HCEC 1CT (cell line): ENCODE measurements at regions not wholly inside any gene's neighbourhood (a gene's known extent, or its start where the extent isn't known, plus 50 kb on each side); places are given as distances from the start of the nearest gene placed in this dataset.
"Not testable (repeated sequence)": the region's sequence is repeated elsewhere in the genome, so short reads cannot be mapped to it uniquely, and the experiment has no call there.

Experiments used
- DNase-seq: peaks from one replicate; pipeline ENCODE4 v3.0.0-alpha.2; 2017

DNA sequence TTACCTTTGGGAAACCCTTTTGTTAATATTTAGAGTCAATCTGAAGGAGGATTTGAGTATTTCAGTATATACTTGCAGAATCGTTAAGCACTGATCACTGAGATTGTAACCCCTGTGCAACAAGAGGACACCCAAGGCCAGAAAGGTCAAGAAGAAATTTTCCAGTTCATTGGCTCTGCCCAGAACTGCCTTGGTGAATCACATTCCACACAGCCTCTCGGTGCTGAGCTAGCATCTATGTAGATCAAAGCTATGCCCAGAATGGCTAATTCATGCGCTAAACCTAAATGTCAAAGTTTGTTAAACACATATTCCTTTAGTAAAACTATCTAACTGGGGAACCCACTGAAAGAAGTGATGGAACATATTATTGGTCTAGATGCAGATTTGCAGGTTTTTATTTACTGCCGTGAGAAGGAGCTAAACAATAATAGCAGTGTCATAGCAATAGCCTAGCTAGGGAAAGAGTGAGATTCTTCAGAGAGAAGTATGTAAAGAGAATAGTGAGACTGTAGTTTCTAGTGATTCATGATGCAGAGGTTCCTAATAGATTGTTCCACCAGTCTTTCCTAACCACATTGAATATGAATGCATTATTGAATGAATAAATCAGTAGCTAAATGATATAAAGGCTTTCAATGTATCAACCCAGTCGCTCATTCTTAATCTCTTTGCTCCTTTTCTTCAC is 423.2 kb upstream of the CRIM1 start:
- no peak for DNase-seq

DNA sequence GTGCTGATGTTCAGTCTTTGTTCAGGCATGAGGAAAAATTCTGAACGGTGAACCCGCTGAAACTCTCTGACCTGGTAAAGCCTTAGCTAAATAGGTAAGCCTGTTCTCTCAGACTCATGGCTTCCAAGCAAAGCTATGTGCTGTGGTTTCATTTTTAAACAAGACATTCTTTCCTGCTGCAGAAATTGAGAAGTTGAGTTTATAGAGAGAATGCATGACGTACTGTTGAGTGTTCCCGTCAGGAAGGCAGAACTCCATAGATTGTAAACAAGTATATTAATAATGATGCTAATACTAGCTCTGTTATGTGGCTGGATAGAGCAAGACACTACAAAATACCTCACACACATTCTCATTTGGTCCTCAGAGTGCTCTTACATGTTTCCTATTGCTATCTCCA is 424.0 kb upstream of the CRIM1 start:
- peak; percentile 37 for DNase-seq

- DNase-seq = no peak
These were observed 424.5 kb upstream of the CRIM1 start for GRCh38 chr2:35931115-35931514.

GRCh38 chr2:35929551-35929950 is 426.0 kb upstream of the CRIM1 start:
- DNase-seq = no peak

DNA sequence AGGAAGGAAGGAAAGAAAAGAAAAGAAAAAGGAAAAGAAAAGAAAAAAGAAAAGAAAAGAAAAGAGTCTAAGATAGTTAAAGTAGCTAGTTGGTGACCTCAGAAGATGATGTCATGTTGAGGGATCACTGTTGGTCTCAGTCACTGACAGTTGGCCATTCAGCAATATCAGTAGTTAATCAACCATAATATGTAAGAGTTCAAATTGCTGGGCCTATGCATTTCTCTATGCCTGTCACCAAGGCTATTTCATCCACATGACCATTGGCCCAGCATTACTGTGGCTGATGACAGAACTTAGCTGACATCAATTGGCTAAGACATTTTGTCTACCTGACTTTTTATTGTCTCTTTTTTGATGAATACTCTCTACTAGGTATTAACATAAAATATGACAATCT is 435.5 kb upstream of the CRIM1 start:
- no peak for DNase-seq

GRCh38 chr2:35915261-35915660 is 440.3 kb upstream of the CRIM1 start:
- DNase-seq = no peak

GRCh38 chr2:35891936-35892335 is 463.6 kb upstream of the CRIM1 start:
- DNase-seq = no peak

DNA sequence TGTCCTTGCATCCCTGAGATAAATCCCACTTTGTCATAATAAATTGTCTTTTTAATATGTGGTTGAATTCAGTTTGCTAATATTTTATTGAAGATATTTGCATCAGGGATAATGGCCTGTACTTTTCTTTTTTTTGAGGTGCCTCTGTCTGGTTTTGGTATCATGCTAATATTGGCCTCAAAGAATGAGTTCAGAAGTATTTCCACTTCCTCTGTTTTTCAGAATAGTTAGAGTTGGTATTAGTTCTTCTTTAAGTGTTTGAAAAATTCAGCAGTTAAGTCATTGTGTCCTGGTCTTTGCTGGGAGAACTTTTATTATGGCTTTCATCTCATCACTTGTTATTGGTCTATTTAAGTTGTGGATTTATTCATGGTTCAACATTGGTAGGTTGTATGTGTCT is 464.1 kb upstream of the CRIM1 start:
- no peak for DNase-seq

DNA sequence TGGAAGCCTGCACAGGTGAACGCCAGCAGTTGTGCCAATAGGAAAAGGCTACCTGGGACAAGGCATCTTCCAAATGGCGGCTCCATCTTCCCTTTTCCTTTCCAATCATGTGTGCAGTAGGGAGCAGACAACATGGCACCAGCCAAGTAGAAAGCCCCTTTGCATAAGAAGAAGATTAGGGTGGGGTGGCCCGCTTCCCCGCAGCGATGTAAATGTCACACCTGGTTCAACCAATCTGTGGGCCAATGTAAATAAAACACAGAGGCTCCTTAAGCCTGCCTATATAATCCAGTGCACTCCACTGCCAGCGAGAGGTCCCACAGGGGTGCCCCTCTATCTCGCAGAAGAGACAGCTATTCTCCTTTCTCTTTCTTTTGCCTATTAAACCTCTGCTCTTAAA is 468.4 kb upstream of the CRIM1 start:
- DNase-seq = no peak

GRCh38 chr2:35873921-35874320 is 481.7 kb upstream of the CRIM1 start:
- no peak for DNase-seq

DNA sequence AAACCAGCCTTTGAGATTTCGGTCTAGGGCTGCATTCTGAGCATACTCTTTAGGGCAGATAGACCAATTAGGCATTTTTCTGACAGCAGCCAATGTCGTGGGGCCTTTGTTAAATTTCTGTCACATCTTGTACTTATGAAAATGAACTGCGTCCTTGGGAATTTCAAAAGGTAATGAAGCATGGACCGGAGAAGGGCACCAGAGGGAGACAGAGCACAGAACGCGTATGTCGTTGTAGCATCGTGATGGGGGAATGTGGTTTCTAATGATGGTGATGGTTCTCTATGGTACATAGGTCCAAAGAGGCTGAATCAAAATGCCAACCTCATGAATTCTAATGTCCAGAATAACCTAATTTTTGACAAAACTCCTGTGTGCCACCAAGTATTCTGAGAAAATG is 483.9 kb upstream of the CRIM1 start:
- no peak for DNase-seq

GRCh38 chr2:35870713-35871112 is 484.9 kb upstream of the CRIM1 start:
- DNase-seq = no peak

DNA sequence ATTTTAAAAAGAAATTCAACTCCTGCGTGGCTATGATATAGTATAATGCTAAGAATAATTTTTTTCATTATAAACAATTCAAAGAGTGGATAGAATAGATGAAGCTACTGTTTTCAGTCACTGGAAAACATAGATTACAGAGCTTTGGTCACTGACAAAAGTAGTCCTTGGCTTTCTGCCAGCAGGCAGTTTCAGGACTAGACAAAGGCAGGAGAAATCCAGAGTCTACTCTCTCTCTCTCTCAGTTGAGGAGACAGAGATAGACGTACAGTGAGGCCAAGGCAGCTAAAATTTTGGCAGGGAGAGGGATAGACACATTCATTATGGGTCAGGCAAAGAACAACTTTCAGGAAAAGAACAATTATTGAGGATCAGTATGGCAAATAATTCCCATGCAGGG is 491.4 kb upstream of the CRIM1 start:
- no peak for DNase-seq

DNA sequence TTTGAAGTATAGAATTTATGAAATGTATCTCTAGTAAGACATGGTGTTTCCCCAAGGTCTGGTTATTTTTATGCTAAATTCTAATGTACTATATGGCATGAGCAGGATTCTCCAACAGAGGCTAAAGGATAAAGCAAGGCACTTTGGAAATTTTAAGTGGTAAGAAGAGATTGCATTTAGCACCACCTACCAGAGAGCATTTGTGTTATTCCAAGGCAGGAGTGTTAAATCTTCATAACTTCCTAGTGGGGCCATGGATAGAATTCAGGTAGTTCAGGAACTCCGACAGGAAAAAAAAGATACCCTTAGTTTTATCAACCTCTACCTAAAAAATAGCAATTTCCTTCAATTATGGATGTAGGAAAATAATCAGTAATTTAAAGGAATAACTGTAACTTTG is 497.4 kb upstream of the CRIM1 start:
- no peak for DNase-seq

- no peak for DNase-seq
These were observed 498.1 kb upstream of the CRIM1 start for GRCh38 chr2:35857498-35857897.

DNA sequence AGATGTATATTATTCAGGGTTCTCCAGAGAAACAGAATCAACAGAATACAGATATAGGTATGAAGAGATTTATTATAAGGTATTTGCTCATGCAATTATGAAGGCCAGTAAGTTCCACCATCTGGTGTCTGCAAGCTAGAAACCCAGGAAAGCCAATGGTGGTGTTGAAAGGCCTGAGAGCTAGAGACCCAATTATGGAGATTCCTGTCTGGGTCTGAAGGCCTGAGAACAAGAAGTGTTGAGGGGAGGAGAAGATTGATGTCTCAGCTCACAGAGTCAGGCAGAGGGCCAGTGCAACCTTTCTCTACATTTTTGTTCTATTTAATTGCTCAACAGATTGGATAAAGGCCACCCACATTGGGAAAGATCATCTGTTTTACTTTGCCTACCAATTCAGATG is 524.2 kb upstream of the CRIM1 start:
- no peak for DNase-seq

DNA sequence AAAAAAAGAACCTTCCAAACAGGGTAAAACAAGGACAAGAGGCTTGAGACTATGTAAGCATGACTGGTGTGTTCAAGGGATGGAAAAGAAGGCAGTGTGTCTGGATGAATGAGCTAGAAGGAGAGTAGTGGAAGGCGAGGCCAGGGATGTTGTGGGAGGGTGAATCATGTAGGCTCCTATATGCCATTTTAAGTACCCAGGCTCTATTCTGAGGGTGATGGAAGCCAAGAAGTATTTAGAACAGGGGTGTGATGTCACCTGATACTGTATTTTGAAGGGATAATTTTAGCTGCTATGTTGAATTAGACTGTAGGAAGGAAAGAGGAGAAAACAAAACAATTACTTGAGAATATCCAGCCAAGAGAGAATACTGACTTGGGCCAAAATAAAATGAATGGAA is 524.7 kb upstream of the CRIM1 start:
- DNase-seq = no peak

- DNase-seq = no peak
These were observed 528.5 kb upstream of the CRIM1 start for GRCh38 chr2:35827086-35827485.

GRCh38 chr2:35822716-35823115 is 532.9 kb upstream of the CRIM1 start:
- no peak for DNase-seq

DNA sequence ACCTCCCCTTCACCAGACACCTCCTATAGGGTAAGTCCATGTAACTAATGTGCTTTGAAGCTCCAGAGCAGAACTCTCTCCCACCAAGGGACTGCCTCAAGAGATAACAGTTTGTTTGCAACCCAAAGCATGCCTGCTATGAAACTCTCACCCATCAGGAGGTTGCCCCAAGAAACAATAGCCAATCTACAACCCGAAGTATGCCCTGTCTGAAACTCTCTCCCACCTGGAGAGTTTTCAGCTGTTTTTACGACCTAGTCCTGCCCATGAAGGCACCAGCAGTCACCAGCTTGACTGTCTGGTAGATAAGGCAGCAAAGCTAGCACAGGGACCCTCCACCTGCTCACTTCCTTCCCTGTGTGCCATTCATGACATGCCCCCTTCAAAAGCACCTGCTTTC is 533.9 kb upstream of the CRIM1 start:
- DNase-seq = no peak

DNA sequence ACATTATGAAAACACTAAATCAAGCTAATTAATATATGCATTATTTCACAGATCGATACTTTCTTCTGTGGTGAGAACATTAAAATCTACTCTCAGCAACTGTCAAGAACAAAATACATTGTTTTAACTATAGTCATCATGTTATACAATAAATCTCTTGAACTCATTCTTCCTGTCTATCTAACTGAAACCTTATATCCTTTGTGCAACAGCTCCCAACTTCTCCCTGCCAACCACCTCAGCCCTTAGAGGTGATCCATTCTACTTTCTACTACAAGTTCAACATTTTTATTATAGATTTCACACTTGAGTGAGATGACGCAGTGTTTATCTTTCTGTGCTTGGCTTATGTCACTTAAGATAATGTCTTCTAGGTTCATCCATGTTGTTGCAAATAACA is 535.2 kb upstream of the CRIM1 start:
- DNase-seq = no peak

DNA sequence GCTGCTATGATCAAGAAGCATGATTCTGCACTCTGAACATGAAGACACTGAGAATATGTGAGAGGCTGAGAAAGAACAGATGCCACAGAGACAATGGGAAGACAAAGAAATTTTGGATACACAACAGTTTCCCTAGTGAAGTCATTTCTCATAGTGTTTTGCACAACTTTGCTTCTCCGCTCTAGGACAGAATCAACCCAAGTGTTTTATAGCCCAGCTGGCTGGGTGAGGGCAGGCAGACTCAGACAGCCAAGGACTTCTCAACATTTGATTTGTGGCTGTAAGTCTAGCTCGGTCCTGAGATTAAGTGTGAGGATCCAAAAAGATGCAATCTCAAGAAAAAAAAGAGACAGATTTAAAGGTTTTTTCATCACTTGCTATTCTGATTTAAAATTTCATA is 536.5 kb upstream of the CRIM1 start:
- DNase-seq = no peak

- DNase-seq = not testable (repeated sequence)
These were observed 537.2 kb upstream of the CRIM1 start for GRCh38 chr2:35818359-35818758.

DNA sequence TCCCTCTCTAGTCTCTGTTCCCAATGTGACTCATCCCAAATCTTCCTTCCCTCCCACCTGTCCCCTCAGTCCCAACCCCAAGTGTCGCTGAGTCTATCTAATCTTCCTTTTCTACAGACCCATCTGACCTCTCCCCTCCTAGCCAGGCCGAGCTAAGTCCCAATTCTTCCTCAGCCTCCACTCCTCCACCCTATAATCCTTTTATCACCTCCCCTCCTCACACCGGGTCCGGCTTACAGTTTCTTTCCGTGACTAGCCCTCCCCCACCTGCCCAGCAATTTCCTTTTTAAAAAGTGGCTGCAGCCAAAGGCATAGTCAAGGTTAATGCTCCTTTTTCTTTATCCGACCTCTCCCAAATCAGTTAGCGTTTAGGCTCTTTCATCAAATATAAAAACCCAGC is 541.0 kb upstream of the CRIM1 start:
- not testable (repeated sequence) for DNase-seq

- DNase-seq = no peak
These were observed 552.5 kb upstream of the CRIM1 start for GRCh38 chr2:35803126-35803525.
